ENCODE measurements at regions not wholly inside any gene's neighbourhood (a gene's known extent, or its start where the extent isn't known, plus 50 kb on each side); places are given as distances from the start of the nearest gene placed in this dataset.
"Not testable (repeated sequence)": the region's sequence is repeated elsewhere in the genome, so short reads cannot be mapped to it uniquely, and the experiment has no call there.

DNA sequence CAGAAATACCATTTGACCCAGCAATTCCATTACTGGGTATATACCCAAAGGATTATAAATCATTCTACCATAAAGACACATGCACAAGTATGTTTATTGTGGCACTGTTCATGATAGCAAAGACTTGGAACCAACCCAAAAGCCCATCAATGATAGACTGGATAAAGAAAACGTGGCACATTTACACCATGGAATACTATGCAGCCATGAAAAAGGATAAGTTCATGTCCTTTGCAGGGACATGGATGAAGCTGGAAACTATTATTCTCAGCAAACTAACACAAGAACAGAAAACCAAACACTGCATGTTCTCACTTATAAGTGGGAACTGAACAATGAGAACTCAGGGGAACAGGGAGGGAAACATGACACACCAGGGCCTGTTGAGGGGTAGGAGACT is 1103.4 kb downstream of the TBL1XR1 start:
- DNase-seq (ENCODE audit: low spot score); H3K27ac Mint-ChIP-seq; CTCF ChIA-PET; H3K36me3 Mint-ChIP-seq; POLR2A ChIA-PET; H3K27me3 Mint-ChIP-seq (ENCODE audit: low read depth); ATAC-seq; H3K4me1 Mint-ChIP-seq; H3K4me3 Mint-ChIP-seq: not testable (repeated sequence)
- TF ChIP-seq GTF2I (CRISPR knock-in tag; conservative IDR thresholded peaks at IDR 0.05), result 0 out of 2 replicates have a peak, but pooled peaks have one; percentile 43
- H3K9me3 Mint-ChIP-seq, result peaks cover 11% of the 10 kb centered on the region

DNA sequence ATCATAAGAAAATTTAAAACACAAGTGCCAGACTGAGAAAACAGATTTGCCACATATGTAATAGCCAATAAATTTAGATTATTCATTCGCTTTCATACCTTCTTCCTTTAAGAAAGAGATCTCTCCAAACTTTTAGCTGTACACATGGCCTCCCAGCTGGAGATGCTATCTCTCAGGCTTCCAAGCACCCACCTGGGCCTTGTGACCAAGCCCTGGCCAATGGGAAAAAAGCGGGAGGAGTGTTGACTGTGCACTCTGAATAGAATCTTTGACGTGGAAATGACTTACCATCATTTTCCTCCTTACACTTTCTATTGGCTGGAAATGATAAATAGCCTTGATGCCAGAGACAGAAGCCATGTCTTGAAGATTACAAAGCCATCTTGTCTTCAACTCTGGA is 1106.6 kb downstream of the TBL1XR1 start:
- H3K27ac Mint-ChIP-seq, result no peak overlapping the region
- ATAC-seq, result no peak
- TF ChIP-seq GRHL2 (CRISPR knock-in tag; IDR thresholded peaks at IDR 0.05; ENCODE audit: insufficient replicate concordance, severe bottlenecking) (no peak), ZNF396 (CRISPR knock-in tag; IDR thresholded peaks at IDR 0.05; ENCODE audit: borderline replicate concordance) (no peak), ZBTB21 (CRISPR knock-in tag; IDR thresholded peaks at IDR 0.05; ENCODE audit: borderline replicate concordance) (no peak), CREM (CRISPR knock-in tag; IDR thresholded peaks at IDR 0.05) (no peak)
- TF ChIP-seq, protein P1, sequence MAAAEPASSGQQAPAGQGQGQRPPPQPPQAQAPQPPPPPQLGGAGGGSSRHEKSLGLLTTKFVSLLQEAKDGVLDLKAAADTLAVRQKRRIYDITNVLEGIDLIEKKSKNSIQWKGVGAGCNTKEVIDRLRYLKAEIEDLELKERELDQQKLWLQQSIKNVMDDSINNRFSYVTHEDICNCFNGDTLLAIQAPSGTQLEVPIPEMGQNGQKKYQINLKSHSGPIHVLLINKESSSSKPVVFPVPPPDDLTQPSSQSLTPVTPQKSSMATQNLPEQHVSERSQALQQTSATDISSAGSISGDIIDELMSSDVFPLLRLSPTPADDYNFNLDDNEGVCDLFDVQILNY (CRISPR knock-in tag; IDR thresholded peaks at IDR 0.05), result no peak
- TF ChIP-seq, protein P2, sequence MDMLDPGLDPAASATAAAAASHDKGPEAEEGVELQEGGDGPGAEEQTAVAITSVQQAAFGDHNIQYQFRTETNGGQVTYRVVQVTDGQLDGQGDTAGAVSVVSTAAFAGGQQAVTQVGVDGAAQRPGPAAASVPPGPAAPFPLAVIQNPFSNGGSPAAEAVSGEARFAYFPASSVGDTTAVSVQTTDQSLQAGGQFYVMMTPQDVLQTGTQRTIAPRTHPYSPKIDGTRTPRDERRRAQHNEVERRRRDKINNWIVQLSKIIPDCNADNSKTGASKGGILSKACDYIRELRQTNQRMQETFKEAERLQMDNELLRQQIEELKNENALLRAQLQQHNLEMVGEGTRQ (CRISPR knock-in tag; IDR thresholded peaks at IDR 0.05), result 0 out of 2 replicates have a peak, but pooled peaks have one; percentile 18
- TF ChIP-seq, protein P3, sequence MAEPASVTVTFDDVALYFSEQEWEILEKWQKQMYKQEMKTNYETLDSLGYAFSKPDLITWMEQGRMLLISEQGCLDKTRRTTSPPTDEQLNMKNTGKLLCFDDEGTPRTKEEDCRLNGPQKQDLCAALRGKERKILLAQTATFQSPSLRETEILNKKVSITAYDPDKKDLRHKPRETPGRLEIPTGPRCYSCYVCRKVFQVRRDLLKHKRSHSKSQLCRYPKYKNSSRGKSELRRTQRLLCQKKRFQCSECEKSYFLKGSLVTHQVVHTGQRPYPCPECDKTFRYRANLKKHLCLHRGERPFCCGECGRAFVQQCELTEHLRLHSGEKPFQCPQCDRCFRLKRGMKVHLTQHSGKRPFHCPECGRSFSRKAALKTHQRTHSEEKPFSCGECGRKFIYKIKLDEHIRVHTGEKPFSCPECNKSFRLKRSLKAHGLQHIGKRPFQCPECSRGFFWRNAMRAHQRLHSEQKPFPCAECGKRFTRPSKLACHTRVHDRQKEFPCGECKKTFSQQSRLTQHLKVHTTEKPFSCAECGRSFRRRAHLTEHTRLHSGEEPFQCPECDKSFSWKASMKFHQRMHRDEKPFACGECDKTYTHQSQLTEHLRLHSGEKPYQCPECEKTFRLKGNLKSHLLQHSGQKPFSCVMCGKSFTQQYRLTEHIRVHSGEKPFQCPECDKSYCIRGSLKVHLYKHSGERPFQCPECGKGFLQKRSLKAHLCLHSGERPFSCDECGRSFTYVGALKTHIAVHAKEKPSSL (CRISPR knock-in tag; conservative IDR thresholded peaks at IDR 0.05), result no peak
- TF ChIP-seq, protein P4, sequence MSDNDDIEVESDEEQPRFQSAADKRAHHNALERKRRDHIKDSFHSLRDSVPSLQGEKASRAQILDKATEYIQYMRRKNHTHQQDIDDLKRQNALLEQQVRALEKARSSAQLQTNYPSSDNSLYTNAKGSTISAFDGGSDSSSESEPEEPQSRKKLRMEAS (CRISPR knock-in tag; IDR thresholded peaks at IDR 0.05), result no peak
- POLR2A ChIA-PET, result no interaction called here
- H3K9me3 Mint-ChIP-seq, result peaks cover 25% of the 10 kb centered on the region
- no peaks in the 10 kb centered on the region; the same call in 1 of the 2 replicates for H3K27me3 Mint-ChIP-seq (ENCODE audit: low read depth)
- CTCF ChIA-PET, result no interaction called here
- DNase-seq (ENCODE audit: low spot score), result no peak
- H3K36me3 Mint-ChIP-seq, result peaks cover 7% of the 10 kb centered on the region
- H3K4me1 Mint-ChIP-seq, result peaks cover 8% of the 10 kb centered on the region
- H3K4me3 Mint-ChIP-seq, result no peak overlapping the region

DNA sequence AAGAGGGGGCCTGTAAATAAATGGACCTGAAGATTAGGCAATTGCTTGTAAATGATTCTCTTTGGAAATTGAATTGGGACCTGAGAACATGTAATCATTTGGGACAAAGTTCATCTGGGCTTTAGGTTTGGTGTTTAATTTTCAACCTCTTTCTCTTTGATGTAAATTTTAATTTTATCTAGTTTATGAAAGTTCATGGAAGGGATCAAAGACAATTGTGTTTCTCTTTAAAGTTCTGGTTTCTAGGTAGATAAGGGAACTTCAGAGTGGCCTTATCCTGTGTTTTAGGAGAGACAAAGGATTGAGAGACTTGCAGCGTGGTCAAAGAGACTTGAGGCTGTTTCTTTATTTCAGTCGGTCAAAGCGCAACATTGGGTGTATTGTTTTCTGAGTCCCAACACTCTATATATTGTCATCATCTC is 1108.3 kb downstream of the TBL1XR1 start:
- Mint-ChIP-seq H3K9me3 (peaks cover 20% of the 10 kb centered on the region), H3K27me3 (ENCODE audit: low read depth) (no peaks in the 10 kb centered on the region; the same call in 1 of the 2 replicates), H3K27ac (no peak overlapping the region), H3K4me1 (peaks cover 8% of the 10 kb centered on the region), H3K4me3 (no peak overlapping the region), H3K36me3 (peaks cover 5% of the 10 kb centered on the region)
- CTCF ChIA-PET, result no interaction called here
- POLR2A ChIA-PET, result no interaction called here
- ATAC-seq (no peak), DNase-seq (ENCODE audit: low spot score) (no peak)
- TF ChIP-seq, protein P5, sequence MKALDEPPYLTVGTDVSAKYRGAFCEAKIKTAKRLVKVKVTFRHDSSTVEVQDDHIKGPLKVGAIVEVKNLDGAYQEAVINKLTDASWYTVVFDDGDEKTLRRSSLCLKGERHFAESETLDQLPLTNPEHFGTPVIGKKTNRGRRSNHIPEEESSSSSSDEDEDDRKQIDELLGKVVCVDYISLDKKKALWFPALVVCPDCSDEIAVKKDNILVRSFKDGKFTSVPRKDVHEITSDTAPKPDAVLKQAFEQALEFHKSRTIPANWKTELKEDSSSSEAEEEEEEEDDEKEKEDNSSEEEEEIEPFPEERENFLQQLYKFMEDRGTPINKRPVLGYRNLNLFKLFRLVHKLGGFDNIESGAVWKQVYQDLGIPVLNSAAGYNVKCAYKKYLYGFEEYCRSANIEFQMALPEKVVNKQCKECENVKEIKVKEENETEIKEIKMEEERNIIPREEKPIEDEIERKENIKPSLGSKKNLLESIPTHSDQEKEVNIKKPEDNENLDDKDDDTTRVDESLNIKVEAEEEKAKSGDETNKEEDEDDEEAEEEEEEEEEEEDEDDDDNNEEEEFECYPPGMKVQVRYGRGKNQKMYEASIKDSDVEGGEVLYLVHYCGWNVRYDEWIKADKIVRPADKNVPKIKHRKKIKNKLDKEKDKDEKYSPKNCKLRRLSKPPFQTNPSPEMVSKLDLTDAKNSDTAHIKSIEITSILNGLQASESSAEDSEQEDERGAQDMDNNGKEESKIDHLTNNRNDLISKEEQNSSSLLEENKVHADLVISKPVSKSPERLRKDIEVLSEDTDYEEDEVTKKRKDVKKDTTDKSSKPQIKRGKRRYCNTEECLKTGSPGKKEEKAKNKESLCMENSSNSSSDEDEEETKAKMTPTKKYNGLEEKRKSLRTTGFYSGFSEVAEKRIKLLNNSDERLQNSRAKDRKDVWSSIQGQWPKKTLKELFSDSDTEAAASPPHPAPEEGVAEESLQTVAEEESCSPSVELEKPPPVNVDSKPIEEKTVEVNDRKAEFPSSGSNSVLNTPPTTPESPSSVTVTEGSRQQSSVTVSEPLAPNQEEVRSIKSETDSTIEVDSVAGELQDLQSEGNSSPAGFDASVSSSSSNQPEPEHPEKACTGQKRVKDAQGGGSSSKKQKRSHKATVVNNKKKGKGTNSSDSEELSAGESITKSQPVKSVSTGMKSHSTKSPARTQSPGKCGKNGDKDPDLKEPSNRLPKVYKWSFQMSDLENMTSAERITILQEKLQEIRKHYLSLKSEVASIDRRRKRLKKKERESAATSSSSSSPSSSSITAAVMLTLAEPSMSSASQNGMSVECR (CRISPR knock-in tag; IDR thresholded peaks at IDR 0.05; ENCODE audit: borderline replicate concordance), result no peak
- TF ChIP-seq, protein P6, sequence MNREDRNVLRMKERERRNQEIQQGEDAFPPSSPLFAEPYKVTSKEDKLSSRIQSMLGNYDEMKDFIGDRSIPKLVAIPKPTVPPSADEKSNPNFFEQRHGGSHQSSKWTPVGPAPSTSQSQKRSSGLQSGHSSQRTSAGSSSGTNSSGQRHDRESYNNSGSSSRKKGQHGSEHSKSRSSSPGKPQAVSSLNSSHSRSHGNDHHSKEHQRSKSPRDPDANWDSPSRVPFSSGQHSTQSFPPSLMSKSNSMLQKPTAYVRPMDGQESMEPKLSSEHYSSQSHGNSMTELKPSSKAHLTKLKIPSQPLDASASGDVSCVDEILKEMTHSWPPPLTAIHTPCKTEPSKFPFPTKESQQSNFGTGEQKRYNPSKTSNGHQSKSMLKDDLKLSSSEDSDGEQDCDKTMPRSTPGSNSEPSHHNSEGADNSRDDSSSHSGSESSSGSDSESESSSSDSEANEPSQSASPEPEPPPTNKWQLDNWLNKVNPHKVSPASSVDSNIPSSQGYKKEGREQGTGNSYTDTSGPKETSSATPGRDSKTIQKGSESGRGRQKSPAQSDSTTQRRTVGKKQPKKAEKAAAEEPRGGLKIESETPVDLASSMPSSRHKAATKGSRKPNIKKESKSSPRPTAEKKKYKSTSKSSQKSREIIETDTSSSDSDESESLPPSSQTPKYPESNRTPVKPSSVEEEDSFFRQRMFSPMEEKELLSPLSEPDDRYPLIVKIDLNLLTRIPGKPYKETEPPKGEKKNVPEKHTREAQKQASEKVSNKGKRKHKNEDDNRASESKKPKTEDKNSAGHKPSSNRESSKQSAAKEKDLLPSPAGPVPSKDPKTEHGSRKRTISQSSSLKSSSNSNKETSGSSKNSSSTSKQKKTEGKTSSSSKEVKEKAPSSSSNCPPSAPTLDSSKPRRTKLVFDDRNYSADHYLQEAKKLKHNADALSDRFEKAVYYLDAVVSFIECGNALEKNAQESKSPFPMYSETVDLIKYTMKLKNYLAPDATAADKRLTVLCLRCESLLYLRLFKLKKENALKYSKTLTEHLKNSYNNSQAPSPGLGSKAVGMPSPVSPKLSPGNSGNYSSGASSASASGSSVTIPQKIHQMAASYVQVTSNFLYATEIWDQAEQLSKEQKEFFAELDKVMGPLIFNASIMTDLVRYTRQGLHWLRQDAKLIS (CRISPR knock-in tag; IDR thresholded peaks at IDR 0.05; ENCODE audit: borderline replicate concordance), result no peak
- TF ChIP-seq SOX15 (CRISPR knock-in tag; IDR thresholded peaks at IDR 0.05), result no peak
- TF ChIP-seq, protein P7, sequence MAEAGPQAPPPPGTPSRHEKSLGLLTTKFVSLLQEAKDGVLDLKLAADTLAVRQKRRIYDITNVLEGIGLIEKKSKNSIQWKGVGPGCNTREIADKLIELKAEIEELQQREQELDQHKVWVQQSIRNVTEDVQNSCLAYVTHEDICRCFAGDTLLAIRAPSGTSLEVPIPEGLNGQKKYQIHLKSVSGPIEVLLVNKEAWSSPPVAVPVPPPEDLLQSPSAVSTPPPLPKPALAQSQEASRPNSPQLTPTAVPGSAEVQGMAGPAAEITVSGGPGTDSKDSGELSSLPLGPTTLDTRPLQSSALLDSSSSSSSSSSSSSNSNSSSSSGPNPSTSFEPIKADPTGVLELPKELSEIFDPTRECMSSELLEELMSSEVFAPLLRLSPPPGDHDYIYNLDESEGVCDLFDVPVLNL (CRISPR knock-in tag; IDR thresholded peaks at IDR 0.05; ENCODE audit: borderline replicate concordance, low read depth), result no peak
- TF ChIP-seq, protein P8, sequence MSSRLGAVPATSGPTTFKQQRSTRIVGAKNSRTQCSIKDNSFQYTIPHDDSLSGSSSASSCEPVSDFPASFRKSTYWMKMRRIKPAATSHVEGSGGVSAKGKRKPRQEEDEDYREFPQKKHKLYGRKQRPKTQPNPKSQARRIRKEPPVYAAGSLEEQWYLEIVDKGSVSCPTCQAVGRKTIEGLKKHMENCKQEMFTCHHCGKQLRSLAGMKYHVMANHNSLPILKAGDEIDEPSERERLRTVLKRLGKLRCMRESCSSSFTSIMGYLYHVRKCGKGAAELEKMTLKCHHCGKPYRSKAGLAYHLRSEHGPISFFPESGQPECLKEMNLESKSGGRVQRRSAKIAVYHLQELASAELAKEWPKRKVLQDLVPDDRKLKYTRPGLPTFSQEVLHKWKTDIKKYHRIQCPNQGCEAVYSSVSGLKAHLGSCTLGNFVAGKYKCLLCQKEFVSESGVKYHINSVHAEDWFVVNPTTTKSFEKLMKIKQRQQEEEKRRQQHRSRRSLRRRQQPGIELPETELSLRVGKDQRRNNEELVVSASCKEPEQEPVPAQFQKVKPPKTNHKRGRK (CRISPR knock-in tag; IDR thresholded peaks at IDR 0.05; ENCODE audit: borderline replicate concordance), result no peak
- TF ChIP-seq, protein P2 (CRISPR knock-in tag; IDR thresholded peaks at IDR 0.05), result no peak

Measured in WTC11 (cell line).